ENCODE measurements at regions not wholly inside any gene's neighbourhood (a gene's known extent, or its start where the extent isn't known, plus 50 kb on each side); places are given as distances from the start of the nearest gene placed in this dataset.

GRCh38 chr1:69459244-69459643 lies 108.5 kb upstream of the LRRC7 start:
- TF ChIP-seq POLR2A (IDR thresholded peaks at IDR 0.05; ENCODE audit: low read length): no peak
- TF ChIP-seq CTCF (IDR thresholded peaks at IDR 0.05): no peak
- no peak for TF ChIP-seq EP300 (IDR thresholded peaks at IDR 0.05)
- TF ChIP-seq RAD21 (conservative IDR thresholded peaks at IDR 0.05 in 1 of 2, IDR thresholded peaks at IDR 0.05 in 1 of 2): no peak
- TF ChIP-seq REST (IDR thresholded peaks at IDR 0.05): no peak

Data from A549 (cell line).